ENCODE measurements at regions not wholly inside any gene's neighbourhood (a gene's known extent, or its start where the extent isn't known, plus 50 kb on each side); places are given as distances from the start of the nearest gene placed in this dataset.

- no peaks in the 10 kb centered on the region for H3K23me2 ChIP-seq (ENCODE audit: insufficient read length, low read depth, low read length, poor library complexity, severe bottlenecking)
- H2AFZ ChIP-seq (ENCODE audit: low read length), result no peak overlapping the region
- no peak overlapping the region for H4K8ac ChIP-seq (replicated peaks; ENCODE audit: insufficient read length, low read depth, low read length)
- TF ChIP-seq CTCF (conservative IDR thresholded peaks at IDR 0.05), result no peak
- H4K20me1 ChIP-seq (ENCODE audit: control insufficient read depth, insufficient read depth, insufficient read length), result no peaks in the 10 kb centered on the region
- H3K18ac ChIP-seq (ENCODE audit: insufficient read length, low read depth, low read length), result no peak overlapping the region
- H3K27ac ChIP-seq (ENCODE audit: insufficient read length, low read depth, low read length), result no peak overlapping the region
- H3T11ph ChIP-seq (ENCODE audit: low read length), result no peak overlapping the region
- H2BK15ac ChIP-seq (ENCODE audit: low read depth, low read length), result no peak overlapping the region
- no peak overlapping the region for H2BK5ac ChIP-seq (ENCODE audit: insufficient read length, low read length)
- Mint-ChIP-seq H3K4me1 (peaks cover 4 to 13% of the 10 kb centered on the region in 2 experiments; a peak in 3 of 4 replicates), H3K27me3 (ENCODE audit: low read depth) (peaks cover 26% of the 10 kb centered on the region), H3K9me3 (no peaks in the 10 kb centered on the region; a peak in 1 of 5 replicates), H3K36me3 (ENCODE audit: insufficient read depth in 1 of 3, low read depth in 3 of 3) (no peaks in the 10 kb centered on the region), H3K4me3 (no peak overlapping the region), H3K27ac (no peak overlapping the region)
- no peak overlapping the region for H2BK120ac ChIP-seq (ENCODE audit: low read depth, low read length, poor library complexity, severe bottlenecking)
- no peaks in the 10 kb centered on the region for H3K27me3 ChIP-seq (ENCODE audit: insufficient read depth, low read length)
- H3K4ac ChIP-seq (ENCODE audit: low read depth, low read length), result no peak overlapping the region
- H3K79me2 ChIP-seq (ENCODE audit: insufficient read depth, low read length), result no peaks in the 10 kb centered on the region
- H3K4me2 ChIP-seq (ENCODE audit: insufficient read depth, insufficient read length, low read length), result no peak overlapping the region
- H3K4me1 ChIP-seq (ENCODE audit: insufficient read depth, low read length), result no peaks in the 10 kb centered on the region
- H3K14ac ChIP-seq (ENCODE audit: insufficient read depth, low read length), result no peak overlapping the region
- no peak overlapping the region for H4K5ac ChIP-seq (ENCODE audit: insufficient read length, low read depth, low read length)
- H3K56ac ChIP-seq (ENCODE audit: insufficient read length, low read depth, low read length), result no peak overlapping the region
- H3K79me1 ChIP-seq (ENCODE audit: insufficient read depth, low read depth, low read length, poor library complexity, severe bottlenecking), result no peaks in the 10 kb centered on the region
- no CpG with 5 or more reads among the region's 3 CpGs for WGBS (ENCODE audit: extremely low coverage, insufficient read length, low lambda C conversion rate)
- H2BK20ac ChIP-seq (ENCODE audit: low read depth, low read length, poor library complexity, severe bottlenecking), result no peak overlapping the region
- no peak overlapping the region for H3K23ac ChIP-seq (ENCODE audit: insufficient read length, low read depth, low read length)
- H3K9me3 ChIP-seq (ENCODE audit: control insufficient read depth, low read depth, low read length), result no peaks in the 10 kb centered on the region
- H4K91ac ChIP-seq (ENCODE audit: insufficient read length, low read depth, low read length), result no peak overlapping the region
- H2AK5ac ChIP-seq (ENCODE audit: insufficient read length, low read length), result no peak overlapping the region
- no peak overlapping the region for H2BK12ac ChIP-seq (ENCODE audit: insufficient read length, low read depth, low read length)
- DNase-seq, result no peak
- H3K9ac ChIP-seq (ENCODE audit: extremely low read depth, insufficient read length, low read length), result no peak overlapping the region
These were observed 117.4 kb upstream of the NECTIN1 start for GRCh38 chr11:119846374-119846773.
